ENCODE measurements at regions not wholly inside any gene's neighbourhood (a gene's known extent, or its start where the extent isn't known, plus 50 kb on each side); places are given as distances from the start of the nearest gene placed in this dataset.
A peak's percentile ranks its signal among the peaks of the same experiment; 100 is the strongest.

GRCh38 chr3:154801729-154802128 is 278.4 kb upstream of the MME start:
- no peak for DNase-seq

- DNase-seq, result no peak
These were observed 280.3 kb upstream of the MME start for GRCh38 chr3:154799800-154800199.

GRCh38 chr3:154795582-154795981 is 284.5 kb upstream of the MME start:
- DNase-seq, result peak; percentile 6

GRCh38 chr3:154794814-154795445 is 285.2 kb upstream of the MME start:
- DNase-seq, result no peak

GRCh38 chr3:154794391-154794790 is 285.7 kb upstream of the MME start:
- DNase-seq, result no peak

GRCh38 chr3:154792828-154793227 is 287.3 kb upstream of the MME start:
- no peak for DNase-seq

GRCh38 chr3:154791611-154792010 is 288.5 kb upstream of the MME start:
- DNase-seq, result no peak

GRCh38 chr3:154786724-154787123 is 293.4 kb upstream of the MME start:
- no peak for DNase-seq

GRCh38 chr3:154783521-154783931 is 296.6 kb upstream of the MME start:
- DNase-seq, result no peak

- no peak for DNase-seq
These were observed 297.1 kb upstream of the MME start for GRCh38 chr3:154783061-154783460.

GRCh38 chr3:154782151-154782550 is 298.0 kb upstream of the MME start:
- no peak for DNase-seq

GRCh38 chr3:154781595-154781994 is 298.5 kb upstream of the MME start:
- DNase-seq, result no peak

GRCh38 chr3:154780263-154780662 is 299.9 kb upstream of the MME start:
- DNase-seq, result no peak

GRCh38 chr3:154779571-154779970 is 300.5 kb upstream of the MME start:
- no peak for DNase-seq

GRCh38 chr3:154778057-154778456 is 302.1 kb upstream of the MME start:
- DNase-seq, result no peak

- DNase-seq, result no peak
These were observed 303.4 kb upstream of the MME start for GRCh38 chr3:154776549-154777225.

GRCh38 chr3:154775821-154776548 is 304.1 kb upstream of the MME start:
- no peak for DNase-seq

- DNase-seq, result no peak
These were observed 313.2 kb upstream of the MME start for GRCh38 chr3:154766765-154767503.

- DNase-seq, result no peak
These were observed 315.1 kb upstream of the MME start for GRCh38 chr3:154764856-154765640.

- DNase-seq, result no peak
These were observed 317.6 kb upstream of the MME start for GRCh38 chr3:154762486-154762885.

- no peak for DNase-seq
These were observed 320.2 kb upstream of the MME start for GRCh38 chr3:154759966-154760365.

- no peak for DNase-seq
These were observed 321.8 kb upstream of the MME start for GRCh38 chr3:154758109-154758868.
